Kidney (tissue), 13 donors: ENCODE measurements at regions not wholly inside any gene's neighbourhood (a gene's known extent, or its start where the extent isn't known, plus 50 kb on each side); places are given as distances from the start of the nearest gene placed in this dataset.
"Not testable (repeated sequence)": the region's sequence is repeated elsewhere in the genome, so short reads cannot be mapped to it uniquely, and the experiment has no call there.

Experiments used
- DNase-seq, 5 donors: peaks; one replicate each; pipeline ENCODE4 v3.0.0-alpha.2; 2013 to 2020
- FAIRE-seq: peaks from 2 replicates; lab custom pipeline; 2012; peaks lifted over from hg19 to GRCh38; lab: Jason Lieb, UNC
- H3K27ac ChIP-seq, 2 donors: one replicate each; pipeline ENCODE4 v1.7.0; 2013; ENCODE audit warnings: low read depth in 2 of 2, low read length in 2 of 2, inconsistent platforms in 1 of 2
- H3K27me3 ChIP-seq: one replicate; pipeline ENCODE4 v1.7.1; 2013; ENCODE audit warnings: low read length, inconsistent platforms; ENCODE audit not compliant: control insufficient read depth, insufficient read depth
- H3K36me3 ChIP-seq, 3 donors: one replicate each; pipeline versions ENCODE4 v1.7.0 to v1.7.1; 2013; ENCODE audit warnings: low read length in 3 of 3, control low read depth in 1 of 3, inconsistent platforms in 1 of 3; ENCODE audit not compliant: insufficient read depth in 3 of 3, control insufficient read depth in 2 of 3
- H3K4me1 ChIP-seq, 3 donors: one replicate each; pipeline versions ENCODE4 v1.7.0 to v1.7.1; 2013; ENCODE audit warnings: low read length in 3 of 3, inconsistent platforms in 1 of 3, low read depth in 1 of 3; ENCODE audit not compliant: control insufficient read depth in 2 of 3, insufficient read depth in 2 of 3
- H3K4me3 ChIP-seq, 3 donors: one replicate each; pipeline versions ENCODE4 v1.7.0 to v1.8.1; 2013; ENCODE audit warnings: low read length in 3 of 3, control low read depth in 1 of 3, inconsistent platforms in 1 of 3
- H3K9ac ChIP-seq, 3 donors: one replicate each; pipeline versions ENCODE4 v1.7.0 to v1.7.1; 2013; ENCODE audit warnings: low read length in 3 of 3, control low read depth in 1 of 3, inconsistent platforms in 1 of 3
- H3K9me3 ChIP-seq, 3 donors: one replicate each; pipeline versions ENCODE4 v1.7.0 to v1.7.1; 2013; ENCODE audit warnings: low read length in 3 of 3, control low read depth in 1 of 3, inconsistent platforms in 1 of 3; ENCODE audit not compliant: control insufficient read depth in 2 of 3, insufficient read depth in 1 of 3
- intact Hi-C: fragments of 100-400 bp; cut with DNase I; formaldehyde crosslinking; loops from one replicate; pipeline ENCODE4 v1.11.1; 2022
- TF ChIP-seq, protein P1 (sequence below): IDR thresholded peaks from 3 replicates; pipeline ENCODE4 v1.5.1; 2012; ENCODE audit warnings: mild to moderate bottlenecking, moderate library complexity, borderline replicate concordance; ENCODE audit not compliant: insufficient read depth; ENCODE audit errors: extremely low read depth
- donor health status: control.
- donor health status: control.
- donor health status: control.
- donor health status: control.
- donor health status: control.
- donor health status: DM: yes; HTN: yes; CAD: no.
- donor health status: Normal renal cell carcinoma (clear cell type).

DNA sequence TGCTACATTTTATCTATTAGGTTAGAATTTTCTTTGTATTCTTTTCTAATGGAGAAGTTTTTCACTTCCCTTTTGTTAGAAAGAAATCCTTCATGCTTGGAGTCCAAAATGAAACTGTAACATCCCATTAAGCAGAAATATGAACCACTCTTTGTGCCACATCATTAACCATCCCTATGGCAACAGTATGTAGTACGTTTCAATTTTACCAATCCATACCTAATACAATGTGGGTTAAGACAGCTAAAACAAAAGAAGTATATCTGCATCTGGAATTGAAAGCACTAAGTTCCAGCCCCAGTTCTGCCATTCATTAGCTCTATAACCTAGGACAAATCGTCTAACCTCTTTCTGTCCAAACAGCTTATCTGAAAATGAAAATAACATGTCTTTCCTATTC, 409.2 kb upstream of the SPHKAP start:
- TF ChIP-seq, protein P1, sequence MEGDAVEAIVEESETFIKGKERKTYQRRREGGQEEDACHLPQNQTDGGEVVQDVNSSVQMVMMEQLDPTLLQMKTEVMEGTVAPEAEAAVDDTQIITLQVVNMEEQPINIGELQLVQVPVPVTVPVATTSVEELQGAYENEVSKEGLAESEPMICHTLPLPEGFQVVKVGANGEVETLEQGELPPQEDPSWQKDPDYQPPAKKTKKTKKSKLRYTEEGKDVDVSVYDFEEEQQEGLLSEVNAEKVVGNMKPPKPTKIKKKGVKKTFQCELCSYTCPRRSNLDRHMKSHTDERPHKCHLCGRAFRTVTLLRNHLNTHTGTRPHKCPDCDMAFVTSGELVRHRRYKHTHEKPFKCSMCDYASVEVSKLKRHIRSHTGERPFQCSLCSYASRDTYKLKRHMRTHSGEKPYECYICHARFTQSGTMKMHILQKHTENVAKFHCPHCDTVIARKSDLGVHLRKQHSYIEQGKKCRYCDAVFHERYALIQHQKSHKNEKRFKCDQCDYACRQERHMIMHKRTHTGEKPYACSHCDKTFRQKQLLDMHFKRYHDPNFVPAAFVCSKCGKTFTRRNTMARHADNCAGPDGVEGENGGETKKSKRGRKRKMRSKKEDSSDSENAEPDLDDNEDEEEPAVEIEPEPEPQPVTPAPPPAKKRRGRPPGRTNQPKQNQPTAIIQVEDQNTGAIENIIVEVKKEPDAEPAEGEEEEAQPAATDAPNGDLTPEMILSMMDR = no peak
- Histone ChIP-seq H3K9me3 (no peaks in the 10 kb centered on the region), H3K4me3 (no peak overlapping the region), H3K36me3 (no peaks in the 10 kb centered on the region), H3K27me3 (no peaks in the 10 kb centered on the region), H3K4me1 (no peaks in the 10 kb centered on the region), H3K9ac (no peak overlapping the region), H3K27ac (no peak overlapping the region)
- no peak for FAIRE-seq
- no peak for DNase-seq
- intact Hi-C loops = no loop called here

- intact Hi-C loops = no loop called here
- TF ChIP-seq, protein P1 = no peak
- Histone ChIP-seq H3K36me3 (no peaks in the 10 kb centered on the region), H3K9me3 (no peaks in the 10 kb centered on the region), H3K4me3 (no peak overlapping the region), H3K4me1 (no peaks in the 10 kb centered on the region), H3K27me3 (no peaks in the 10 kb centered on the region), H3K27ac (no peak overlapping the region), H3K9ac (no peak overlapping the region)
- FAIRE-seq = no peak
- DNase-seq = no peak
Measured at GRCh38 chr2:228589115-228589514, 407.6 kb upstream of the SPHKAP start.

DNA sequence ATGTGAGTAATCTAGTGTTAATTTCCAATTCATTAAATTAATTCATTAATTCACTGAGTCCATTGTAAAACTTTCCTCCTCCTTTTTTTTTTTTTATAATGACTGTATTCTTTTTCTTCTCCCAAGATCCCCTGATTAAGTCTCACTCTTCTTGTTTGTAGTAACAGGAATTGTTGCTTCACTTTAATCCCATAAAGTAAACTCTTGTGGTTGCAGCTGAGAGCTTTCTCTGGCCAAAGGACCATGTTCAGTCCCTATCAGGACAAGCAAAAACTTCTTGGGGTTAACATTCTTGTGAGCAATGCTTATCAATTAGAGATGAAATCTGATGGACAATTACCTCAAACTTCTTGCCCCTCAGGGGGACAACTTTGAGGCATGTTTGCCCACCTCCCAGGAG, 400.2 kb upstream of the SPHKAP start:
- FAIRE-seq = no peak
- H3K4me1 ChIP-seq = no peaks in the 10 kb centered on the region
- DNase-seq = no peak
- H3K27me3 ChIP-seq = no peaks in the 10 kb centered on the region
- no peak overlapping the region for H3K4me3 ChIP-seq
- no peak overlapping the region for H3K9ac ChIP-seq
- TF ChIP-seq, protein P1 = no peak
- H3K9me3 ChIP-seq = no peaks in the 10 kb centered on the region
- H3K27ac ChIP-seq = no peak overlapping the region
- intact Hi-C loops = no loop called here
- H3K36me3 ChIP-seq = no peaks in the 10 kb centered on the region

GRCh38 chr2:228575897-228576296, 394.4 kb upstream of the SPHKAP start:
- no peak overlapping the region for H3K27ac ChIP-seq
- no peak for FAIRE-seq

DNA sequence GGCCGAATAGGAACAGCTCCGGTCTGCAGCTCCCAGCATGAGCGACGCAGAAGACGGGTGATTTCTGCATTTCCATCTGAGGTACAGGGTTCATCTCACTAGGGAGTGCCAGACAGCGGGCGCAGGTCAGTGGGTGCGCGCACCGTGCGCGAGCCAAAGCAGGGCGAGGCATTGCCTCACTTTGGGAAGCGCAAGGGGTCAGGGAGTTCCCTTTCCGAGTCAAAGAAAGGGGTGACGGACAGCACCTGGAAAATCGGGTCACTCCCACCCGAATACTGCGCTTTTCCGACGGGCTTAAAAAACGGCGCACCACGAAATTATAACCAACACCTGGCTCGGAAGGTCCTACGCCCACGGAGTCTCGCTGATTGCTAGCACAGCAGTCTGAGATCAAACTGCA, 386.8 kb upstream of the SPHKAP start:
- H3K4me3 ChIP-seq, H3K9me3 ChIP-seq, H3K36me3 ChIP-seq, H3K27me3 ChIP-seq, H3K27ac ChIP-seq, FAIRE-seq, intact Hi-C loops, H3K9ac ChIP-seq, DNase-seq, H3K4me1 ChIP-seq: not testable (repeated sequence)

More at GRCh38 chr2:228575897-228576296, 394.4 kb upstream of the SPHKAP start:
- Histone ChIP-seq H3K9me3 (no peaks in the 10 kb centered on the region), H3K4me1 (no peaks in the 10 kb centered on the region), H3K27me3 (no peaks in the 10 kb centered on the region), H3K4me3 (no peak overlapping the region), H3K9ac (no peak overlapping the region), H3K36me3 (no peaks in the 10 kb centered on the region)
- DNase-seq = no peak
- intact Hi-C loops = no loop called here
- TF ChIP-seq, protein P1 = no peak
